ENCODE measurements at regions not wholly inside any gene's neighbourhood (a gene's known extent, or its start where the extent isn't known, plus 50 kb on each side); places are given as distances from the start of the nearest gene placed in this dataset.

DNA sequence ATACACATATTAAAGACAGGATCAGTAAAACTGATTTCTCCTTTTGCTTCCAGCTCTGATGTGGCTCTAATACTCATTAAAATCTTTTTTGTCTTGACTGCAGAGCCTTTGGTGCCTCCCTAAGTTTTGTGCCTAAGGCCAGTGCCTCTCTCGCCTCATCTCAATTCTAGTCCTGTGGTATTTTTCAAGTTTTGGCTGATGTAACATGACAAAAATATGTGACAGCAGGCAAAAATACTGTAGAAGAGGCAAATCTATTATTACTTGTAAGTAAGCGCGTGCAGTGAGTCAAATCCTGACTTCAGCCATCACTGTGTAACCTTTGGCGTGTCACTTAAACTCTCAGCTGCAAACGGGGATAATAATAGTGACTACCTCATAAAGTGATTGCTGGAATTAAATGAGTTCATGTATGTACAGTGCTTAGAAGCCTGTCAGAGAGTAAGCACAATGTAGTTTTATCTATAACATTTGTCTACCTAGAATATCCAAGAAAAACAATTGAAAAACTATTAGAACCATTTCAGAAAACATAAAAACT, 74.0 kb downstream of the MAB21L3 start:
- TF ChIP-seq EZH2 (IDR thresholded peaks at IDR 0.05; ENCODE audit: borderline replicate concordance, insufficient read depth, low read depth, low read length, poor library complexity, severe bottlenecking), result no peak
- TF ChIP-seq, protein P1, sequence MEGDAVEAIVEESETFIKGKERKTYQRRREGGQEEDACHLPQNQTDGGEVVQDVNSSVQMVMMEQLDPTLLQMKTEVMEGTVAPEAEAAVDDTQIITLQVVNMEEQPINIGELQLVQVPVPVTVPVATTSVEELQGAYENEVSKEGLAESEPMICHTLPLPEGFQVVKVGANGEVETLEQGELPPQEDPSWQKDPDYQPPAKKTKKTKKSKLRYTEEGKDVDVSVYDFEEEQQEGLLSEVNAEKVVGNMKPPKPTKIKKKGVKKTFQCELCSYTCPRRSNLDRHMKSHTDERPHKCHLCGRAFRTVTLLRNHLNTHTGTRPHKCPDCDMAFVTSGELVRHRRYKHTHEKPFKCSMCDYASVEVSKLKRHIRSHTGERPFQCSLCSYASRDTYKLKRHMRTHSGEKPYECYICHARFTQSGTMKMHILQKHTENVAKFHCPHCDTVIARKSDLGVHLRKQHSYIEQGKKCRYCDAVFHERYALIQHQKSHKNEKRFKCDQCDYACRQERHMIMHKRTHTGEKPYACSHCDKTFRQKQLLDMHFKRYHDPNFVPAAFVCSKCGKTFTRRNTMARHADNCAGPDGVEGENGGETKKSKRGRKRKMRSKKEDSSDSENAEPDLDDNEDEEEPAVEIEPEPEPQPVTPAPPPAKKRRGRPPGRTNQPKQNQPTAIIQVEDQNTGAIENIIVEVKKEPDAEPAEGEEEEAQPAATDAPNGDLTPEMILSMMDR (IDR thresholded peaks at IDR 0.05), result no peak
